ENCODE measurements at regions not wholly inside any gene's neighbourhood (a gene's known extent, or its start where the extent isn't known, plus 50 kb on each side); places are given as distances from the start of the nearest gene placed in this dataset.

GRCh38 chr21:38613686-38614085 is 115.4 kb upstream of the ERG start (continued):
- TF ChIP-seq, protein P1, sequence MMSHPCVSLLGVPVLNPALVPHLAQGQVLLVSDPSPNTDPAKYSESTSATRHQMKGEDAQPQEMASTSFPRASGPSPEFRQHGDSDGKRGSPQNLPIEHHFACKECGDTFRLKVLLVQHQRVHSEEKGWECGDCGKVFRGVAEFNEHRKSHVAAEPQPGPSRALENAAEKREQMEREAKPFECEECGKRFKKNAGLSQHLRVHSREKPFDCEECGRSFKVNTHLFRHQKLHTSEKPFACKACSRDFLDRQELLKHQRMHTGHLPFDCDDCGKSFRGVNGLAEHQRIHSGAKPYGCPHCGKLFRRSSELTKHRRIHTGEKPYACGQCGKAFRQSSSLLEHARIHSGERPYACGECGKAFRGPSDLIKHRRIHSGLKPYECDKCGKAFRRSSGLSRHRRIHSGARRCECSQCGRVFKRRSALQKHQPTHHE (CRISPR knock-in tag; IDR thresholded peaks at IDR 0.05; ENCODE audit: borderline replicate concordance) = no peak
- TF ChIP-seq PCBP1 (IDR thresholded peaks at IDR 0.05; ENCODE audit: borderline replicate concordance, low read depth, low read length) = no peak
- no peak for TF ChIP-seq MYNN (CRISPR knock-in tag; IDR thresholded peaks at IDR 0.05; ENCODE audit: low read depth)
- no peak for TF ChIP-seq FUBP1 (CRISPR knock-in tag; IDR thresholded peaks at IDR 0.05; ENCODE audit: borderline replicate concordance)

DNA sequence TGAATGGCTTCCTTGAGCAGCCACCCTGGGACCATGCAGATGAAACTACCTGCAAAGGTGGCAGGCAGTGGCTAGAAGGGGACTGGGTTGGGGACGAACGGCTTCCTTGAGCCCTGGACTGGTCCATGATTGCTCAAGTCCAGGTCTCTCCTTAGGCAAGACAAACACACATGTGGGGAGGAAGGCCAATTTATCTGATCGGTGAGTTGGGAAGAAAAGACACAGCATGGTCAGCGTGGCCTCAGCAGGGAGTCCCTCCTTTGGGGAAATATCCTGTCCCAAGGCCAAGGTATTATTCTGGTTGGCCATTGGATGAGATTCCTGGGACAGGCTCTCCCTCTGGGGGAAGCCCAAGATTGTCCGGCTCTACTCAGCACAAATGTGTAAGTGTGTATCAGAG is 116.3 kb upstream of the ERG start:
- no peak overlapping the region for H3K27ac ChIP-seq (ENCODE audit: extremely low read length, insufficient read depth, low read length)
- no peak for DNase-seq (ENCODE audit: low spot score)
- BruUV-seq (replicated peaks) = no TSS peak
- H3K36me3 ChIP-seq (replicated peaks in 1 of 2; ENCODE audit: control insufficient read depth in 1 of 2, insufficient read depth in 2 of 2, low read length in 2 of 2) = no peaks in the 10 kb centered on the region
- TF ChIP-seq SRSF4 (IDR thresholded peaks at IDR 0.05; ENCODE audit: low read depth, low read length, poor library complexity, severe bottlenecking) (no peak), SMAD1 (CRISPR knock-in tag; IDR thresholded peaks at IDR 0.05; ENCODE audit: borderline replicate concordance, low read depth) (no peak), TGIF2 (CRISPR knock-in tag; IDR thresholded peaks at IDR 0.05) (no peak), ZSCAN12 (CRISPR knock-in tag; IDR thresholded peaks at IDR 0.05) (no peak), MTF2 (CRISPR knock-in tag; IDR thresholded peaks at IDR 0.05; ENCODE audit: borderline replicate concordance) (no peak), ZNF777 (CRISPR knock-in tag; IDR thresholded peaks at IDR 0.05) (no peak)
- TF ChIP-seq, protein P2, sequence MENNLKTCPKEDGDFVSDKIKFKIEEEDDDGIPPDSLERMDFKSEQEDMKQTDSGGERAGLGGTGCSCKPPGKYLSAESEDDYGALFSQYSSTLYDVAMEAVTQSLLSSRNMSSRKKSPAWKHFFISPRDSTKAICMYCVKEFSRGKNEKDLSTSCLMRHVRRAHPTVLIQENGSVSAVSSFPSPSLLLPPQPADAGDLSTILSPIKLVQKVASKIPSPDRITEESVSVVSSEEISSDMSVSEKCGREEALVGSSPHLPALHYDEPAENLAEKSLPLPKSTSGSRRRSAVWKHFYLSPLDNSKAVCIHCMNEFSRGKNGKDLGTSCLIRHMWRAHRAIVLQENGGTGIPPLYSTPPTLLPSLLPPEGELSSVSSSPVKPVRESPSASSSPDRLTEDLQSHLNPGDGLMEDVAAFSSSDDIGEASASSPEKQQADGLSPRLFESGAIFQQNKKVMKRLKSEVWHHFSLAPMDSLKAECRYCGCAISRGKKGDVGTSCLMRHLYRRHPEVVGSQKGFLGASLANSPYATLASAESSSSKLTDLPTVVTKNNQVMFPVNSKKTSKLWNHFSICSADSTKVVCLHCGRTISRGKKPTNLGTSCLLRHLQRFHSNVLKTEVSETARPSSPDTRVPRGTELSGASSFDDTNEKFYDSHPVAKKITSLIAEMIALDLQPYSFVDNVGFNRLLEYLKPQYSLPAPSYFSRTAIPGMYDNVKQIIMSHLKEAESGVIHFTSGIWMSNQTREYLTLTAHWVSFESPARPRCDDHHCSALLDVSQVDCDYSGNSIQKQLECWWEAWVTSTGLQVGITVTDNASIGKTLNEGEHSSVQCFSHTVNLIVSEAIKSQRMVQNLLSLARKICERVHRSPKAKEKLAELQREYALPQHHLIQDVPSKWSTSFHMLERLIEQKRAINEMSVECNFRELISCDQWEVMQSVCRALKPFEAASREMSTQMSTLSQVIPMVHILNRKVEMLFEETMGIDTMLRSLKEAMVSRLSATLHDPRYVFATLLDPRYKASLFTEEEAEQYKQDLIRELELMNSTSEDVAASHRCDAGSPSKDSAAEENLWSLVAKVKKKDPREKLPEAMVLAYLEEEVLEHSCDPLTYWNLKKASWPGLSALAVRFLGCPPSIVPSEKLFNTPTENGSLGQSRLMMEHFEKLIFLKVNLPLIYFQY (CRISPR knock-in tag; IDR thresholded peaks at IDR 0.05; ENCODE audit: borderline replicate concordance) = no peak
- intact Hi-C loops (cut with micrococcal nuclease; ENCODE audit: unreplicated experiment) = no loop called here
- H3K4me2 ChIP-seq (ENCODE audit: low read depth, low read length) = no peak overlapping the region
- WGBS (ENCODE audit: low lambda C conversion rate) = 24% methylated on average over 3 of the region's 5 CpGs
- H3K27me3 ChIP-seq (ENCODE audit: control insufficient read depth in 1 of 2, insufficient read depth in 2 of 2, low read length in 2 of 2) = peaks cover 0 to 22% of the 10 kb centered on the region in 2 experiments; a peak in 3 of 5 replicates
- H4K20me1 ChIP-seq (ENCODE audit: insufficient read depth, low read length) = no peaks in the 10 kb centered on the region
- H3K9me3 ChIP-seq (ENCODE audit: low read length) = no peaks in the 10 kb centered on the region
- no peaks in the 10 kb centered on the region for H3K79me2 ChIP-seq (ENCODE audit: insufficient read depth, low read length)
- POLR2A ChIA-PET = no interaction called here
- H3K4me3 ChIP-seq (replicated peaks in 1 of 3; ENCODE audit: insufficient read depth in 1 of 3, low read depth in 2 of 3, low read length in 3 of 3) = no peak overlapping the region
- H3K4me1 ChIP-seq (ENCODE audit: insufficient read depth, low read length) = no peaks in the 10 kb centered on the region
- CTCF ChIA-PET (ENCODE audit: low intra/inter-chr PET ratio, low total read pairs) = no interaction called here
- no peak for ATAC-seq
- in situ Hi-C loops (cut with HindIII; ENCODE audit: extremely low pct_ligation_motif_present, low pct_unique_long_range_greater_than_20kb) = no loop called here
- H2AFZ ChIP-seq (ENCODE audit: low read length) = no peak overlapping the region
- no peak for FAIRE-seq
- H3K9ac ChIP-seq (ENCODE audit: insufficient read depth, low read depth, low read length) = no peak overlapping the region
